Activated naive CD4-positive, alpha-beta T cell treated with anti-CD3 and anti-CD28 coated beads, Interleukin-2, amount 50 U/mL, for 72 hours (primary cell): ENCODE measurements at regions not wholly inside any gene's neighbourhood (a gene's known extent, or its start where the extent isn't known, plus 50 kb on each side); places are given as distances from the start of the nearest gene placed in this dataset.
"Not testable (repeated sequence)": the region's sequence is repeated elsewhere in the genome, so short reads cannot be mapped to it uniquely, and the experiment has no call there.

ENCODE experiments used
- ATAC-seq, 2 donors: fragments of 150-1000 bp; cut with Tn5 transposase; 2 replicates each; pipeline ENCODE4 v1.10.0; 2021; ENCODE audit warnings: mild to moderate bottlenecking in 2 of 2, moderate library complexity in 2 of 2
- DNase-seq, 2 donors: peaks; one replicate each; pipeline ENCODE4 v3.0.0; 2021 to 2022; ENCODE audit warnings: low spot score in 2 of 2
- H3K27ac Mint-ChIP-seq, 2 donors: one replicate each; pipeline ENCODE4 v1.8.0; 2022; ENCODE audit warnings: mild to moderate bottlenecking in 2 of 2, mixed read lengths in 2 of 2
- H3K36me3 Mint-ChIP-seq, 2 donors: one replicate each; pipeline ENCODE4 v1.8.0; 2022; ENCODE audit warnings: mixed read lengths in 2 of 2
- H3K9me3 Mint-ChIP-seq, 2 donors: one replicate each; pipeline ENCODE4 v1.8.0; 2022; ENCODE audit warnings: mixed read lengths in 2 of 2

GRCh38 chr4:145285928-145286327, 105.5 kb upstream of the OTUD4 start:
- ATAC-seq = no peak
- H3K9me3 Mint-ChIP-seq = no peaks in the 10 kb centered on the region
- H3K36me3 Mint-ChIP-seq = no peaks in the 10 kb centered on the region
- no peak overlapping the region for H3K27ac Mint-ChIP-seq
- DNase-seq = no peak

- DNase-seq = no peak
- no peaks in the 10 kb centered on the region for H3K36me3 Mint-ChIP-seq
- no peak overlapping the region for H3K27ac Mint-ChIP-seq
- no peaks in the 10 kb centered on the region for H3K9me3 Mint-ChIP-seq
- no peak for ATAC-seq
Measured at GRCh38 chr4:145283909-145284308, 103.5 kb upstream of the OTUD4 start.

DNA sequence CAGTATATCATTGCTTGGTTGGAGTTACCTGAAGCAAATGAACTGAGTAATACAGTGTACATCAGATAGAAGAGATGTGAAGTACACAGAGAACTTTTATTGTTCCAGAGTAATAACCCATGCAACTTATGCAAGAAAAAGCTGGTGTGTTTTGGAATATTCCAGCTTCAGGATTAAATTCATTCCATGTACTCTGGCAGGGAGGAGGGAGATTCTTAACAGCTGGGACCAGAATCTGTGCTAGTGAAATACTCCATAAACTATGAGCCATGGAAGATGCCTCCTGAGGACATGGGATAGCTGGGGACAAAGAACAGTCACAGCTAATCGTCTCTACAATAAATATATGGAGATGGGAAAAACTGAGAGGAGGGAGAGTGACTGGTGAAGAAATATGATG, 101.6 kb upstream of the OTUD4 start:
- no peak overlapping the region for H3K27ac Mint-ChIP-seq
- ATAC-seq = no peak

DNA sequence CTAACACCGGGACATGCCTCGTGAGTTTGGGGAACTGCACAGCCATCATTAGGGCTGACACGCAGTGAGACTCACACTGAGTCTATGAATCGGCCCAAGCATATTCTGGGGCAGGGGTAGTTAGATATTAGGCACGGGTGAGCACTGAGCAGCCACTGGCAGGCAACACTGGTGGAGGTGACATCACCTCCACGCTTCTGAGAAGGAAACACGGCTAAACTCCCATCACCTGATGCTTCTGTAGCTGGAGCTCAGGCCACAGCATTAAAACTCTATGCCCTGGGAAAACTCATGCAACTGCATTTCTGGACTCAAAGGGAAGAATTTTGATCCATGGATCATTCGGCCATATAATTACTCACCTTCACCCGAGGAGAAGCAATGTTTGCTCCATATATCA, 100.8 kb upstream of the OTUD4 start:
- Mint-ChIP-seq H3K36me3 (no peaks in the 10 kb centered on the region), H3K9me3 (no peaks in the 10 kb centered on the region), H3K27ac (no peak overlapping the region)
- DNase-seq = no peak
- no peak for ATAC-seq

More for the DNA sequence above, 101.6 kb upstream of the OTUD4 start:
- Mint-ChIP-seq H3K9me3 (no peaks in the 10 kb centered on the region), H3K36me3 (no peaks in the 10 kb centered on the region)
- DNase-seq = no peak

- Mint-ChIP-seq H3K36me3 (no peaks in the 10 kb centered on the region), H3K9me3 (no peaks in the 10 kb centered on the region), H3K27ac (no peak overlapping the region)
- no peak for DNase-seq
- ATAC-seq = no peak
Measured at GRCh38 chr4:145280541-145280940, 100.2 kb upstream of the OTUD4 start.

GRCh38 chr4:145279122-145279960, 99.0 kb upstream of the OTUD4 start:
- Mint-ChIP-seq H3K9me3 (no peaks in the 10 kb centered on the region), H3K27ac (no peak overlapping the region), H3K36me3 (no peaks in the 10 kb centered on the region)
- DNase-seq (no peak), ATAC-seq (no peak)

DNA sequence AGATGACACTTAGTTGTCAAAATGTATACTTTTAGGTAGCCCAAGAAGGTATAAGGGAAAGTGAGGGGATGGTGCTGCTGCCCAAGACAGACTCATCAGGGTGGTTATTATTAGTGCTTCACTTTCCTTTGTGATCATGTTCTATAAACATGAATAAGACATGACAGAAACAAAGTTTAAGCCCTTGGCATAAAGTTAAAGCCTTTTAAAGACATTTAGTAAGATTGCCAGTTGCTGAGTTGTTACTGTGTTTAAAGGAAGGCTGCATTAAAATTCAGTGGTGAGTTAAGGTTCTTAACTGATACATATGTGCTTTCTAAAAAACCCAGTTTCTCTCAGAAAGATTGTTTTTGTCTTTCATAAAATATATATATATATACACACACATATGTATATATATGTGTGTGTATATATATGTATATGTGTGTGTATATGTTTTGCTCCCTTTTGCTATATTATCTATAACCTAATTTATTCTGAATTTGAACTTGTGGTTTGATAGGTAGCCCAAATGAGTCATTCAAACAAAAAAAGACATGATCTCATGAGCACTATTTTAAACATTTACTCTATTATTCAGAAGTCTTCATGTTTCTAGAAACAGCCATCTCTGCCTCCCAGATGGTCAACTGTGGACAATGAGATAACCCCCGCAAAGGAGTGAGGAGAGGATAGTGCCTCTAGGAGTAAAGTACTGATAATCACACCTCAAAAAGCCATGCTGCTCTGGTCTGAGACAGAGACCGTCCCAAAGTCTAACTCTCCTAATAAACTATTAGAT, 98.1 kb upstream of the OTUD4 start:
- Mint-ChIP-seq H3K36me3 (no peaks in the 10 kb centered on the region), H3K27ac (no peak overlapping the region), H3K9me3 (no peaks in the 10 kb centered on the region)
- no peak for ATAC-seq
- no peak for DNase-seq

- Mint-ChIP-seq H3K27ac (no peak overlapping the region), H3K36me3 (no peaks in the 10 kb centered on the region), H3K9me3 (no peaks in the 10 kb centered on the region)
- ATAC-seq (no peak), DNase-seq (no peak)
Measured at GRCh38 chr4:145277011-145277410, 96.6 kb upstream of the OTUD4 start.

DNA sequence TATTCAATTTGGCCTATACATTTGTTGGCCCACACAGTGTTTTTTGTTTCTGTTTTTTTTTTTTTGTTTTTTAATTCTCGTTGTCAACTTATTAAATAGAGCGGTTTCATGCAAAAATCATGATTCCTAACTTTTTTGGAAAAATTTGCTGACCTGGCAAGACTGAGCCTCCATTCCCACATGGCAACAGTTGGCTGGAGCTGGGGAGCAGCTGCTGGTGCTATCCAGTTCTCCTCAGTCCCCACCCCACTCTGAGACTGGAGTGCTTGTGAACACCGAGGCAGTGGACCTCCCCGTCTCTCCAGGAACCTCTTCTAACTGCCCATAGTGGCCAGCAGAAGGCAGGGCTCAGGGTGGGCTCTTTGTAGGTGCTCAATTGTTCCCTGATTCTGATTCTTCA, 95.7 kb upstream of the OTUD4 start:
- Mint-ChIP-seq H3K9me3 (no peaks in the 10 kb centered on the region), H3K27ac (no peak overlapping the region), H3K36me3 (no peaks in the 10 kb centered on the region)
- no peak for DNase-seq
- ATAC-seq = no peak

GRCh38 chr4:145271194-145271593, 90.8 kb upstream of the OTUD4 start:
- no peak for DNase-seq

DNA sequence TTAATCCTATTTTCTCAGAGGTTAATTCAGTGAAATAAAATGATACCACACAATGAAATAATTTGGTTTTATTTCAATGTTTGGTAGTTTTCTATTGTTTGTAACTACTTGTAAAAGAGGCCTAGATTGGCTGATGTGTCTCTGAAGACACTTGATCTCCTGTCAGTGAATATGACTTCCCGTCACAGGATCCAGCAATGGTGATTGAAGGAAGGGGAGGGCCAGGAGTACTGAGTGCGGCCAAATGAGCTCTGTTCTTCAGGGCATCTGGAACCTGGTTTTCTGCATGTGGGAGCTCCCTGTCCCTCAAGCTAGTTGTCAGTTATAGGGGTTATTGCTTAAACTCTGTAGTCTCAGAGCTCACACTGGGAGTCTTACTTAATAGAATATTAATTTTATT, 86.5 kb upstream of the OTUD4 start:
- no peaks in the 10 kb centered on the region for H3K36me3 Mint-ChIP-seq
- DNase-seq (no peak), ATAC-seq (no peak)
- H3K9me3 Mint-ChIP-seq = no peaks in the 10 kb centered on the region
- H3K27ac Mint-ChIP-seq = no peak overlapping the region

More at GRCh38 chr4:145271194-145271593, 90.8 kb upstream of the OTUD4 start:
- Mint-ChIP-seq H3K36me3 (no peaks in the 10 kb centered on the region), H3K27ac (no peak overlapping the region), H3K9me3 (no peaks in the 10 kb centered on the region)
- no peak for ATAC-seq

DNA sequence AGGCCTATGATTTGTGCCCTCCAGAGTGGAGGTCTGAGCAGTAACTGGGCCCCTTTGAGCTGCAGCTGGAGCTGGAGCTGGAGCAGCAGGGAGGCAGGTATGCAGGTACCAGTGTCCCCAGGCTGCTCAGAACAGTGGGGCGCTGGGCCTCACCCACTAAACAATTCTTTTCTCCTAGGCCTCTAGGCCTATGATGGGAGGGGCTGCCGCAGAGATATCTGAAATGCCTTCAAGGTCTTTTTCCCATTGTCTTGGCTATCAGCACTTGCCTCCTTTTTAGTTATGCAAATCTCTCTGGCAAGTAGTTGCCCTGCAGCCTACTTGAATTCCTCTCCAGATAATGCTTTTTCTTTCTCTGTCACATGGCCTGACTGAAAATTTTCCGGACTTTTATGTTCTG, 79.7 kb upstream of the OTUD4 start:
- no peaks in the 10 kb centered on the region for H3K36me3 Mint-ChIP-seq
- DNase-seq = no peak
- ATAC-seq = no peak
- H3K9me3 Mint-ChIP-seq = no peaks in the 10 kb centered on the region
- no peak overlapping the region for H3K27ac Mint-ChIP-seq

DNA sequence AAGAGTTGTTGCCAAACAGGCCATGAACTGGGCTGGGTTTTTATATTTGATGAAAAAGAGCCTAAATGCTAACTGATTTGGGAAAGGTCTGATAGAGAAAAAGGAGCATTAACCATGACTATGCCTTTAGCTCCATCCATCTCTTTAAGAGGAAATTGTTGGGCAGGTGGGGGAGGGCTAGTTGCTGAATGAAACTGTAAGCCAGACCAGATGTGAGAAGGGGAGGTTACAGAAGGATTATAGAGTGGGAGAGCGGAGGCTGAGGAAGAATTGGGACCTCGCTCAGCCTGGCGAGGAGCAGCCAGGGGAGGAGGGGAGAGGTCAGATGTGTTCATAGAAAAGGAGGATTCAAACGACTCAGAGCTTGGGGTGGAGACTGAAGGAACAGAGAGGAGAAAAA, 74.9 kb upstream of the OTUD4 start:
- not testable (repeated sequence) for H3K9me3 Mint-ChIP-seq, H3K27ac Mint-ChIP-seq, DNase-seq, ATAC-seq, H3K36me3 Mint-ChIP-seq

DNA sequence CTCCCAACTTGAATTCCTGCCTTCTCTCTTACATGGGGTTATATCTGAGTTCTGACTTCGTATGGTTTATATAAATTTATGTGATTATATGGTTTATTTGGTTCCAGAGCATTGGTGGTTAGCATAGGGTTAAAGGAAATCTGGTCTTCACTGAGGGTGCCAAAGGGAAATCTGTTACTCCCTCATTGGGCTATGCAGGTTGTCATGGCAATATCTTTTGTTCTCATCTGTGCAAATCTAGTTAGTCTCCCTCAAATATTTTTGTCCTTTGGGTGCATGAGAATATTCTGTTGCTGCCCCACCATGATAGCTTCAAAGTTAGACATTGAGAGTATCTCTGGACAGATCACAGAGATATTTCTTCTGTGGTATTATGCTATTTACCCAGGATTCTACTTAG, 71.8 kb upstream of the OTUD4 start:
- Mint-ChIP-seq H3K9me3 (no peaks in the 10 kb centered on the region), H3K36me3 (no peaks in the 10 kb centered on the region), H3K27ac (no peak overlapping the region)
- no peak for DNase-seq
- no peak for ATAC-seq

DNA sequence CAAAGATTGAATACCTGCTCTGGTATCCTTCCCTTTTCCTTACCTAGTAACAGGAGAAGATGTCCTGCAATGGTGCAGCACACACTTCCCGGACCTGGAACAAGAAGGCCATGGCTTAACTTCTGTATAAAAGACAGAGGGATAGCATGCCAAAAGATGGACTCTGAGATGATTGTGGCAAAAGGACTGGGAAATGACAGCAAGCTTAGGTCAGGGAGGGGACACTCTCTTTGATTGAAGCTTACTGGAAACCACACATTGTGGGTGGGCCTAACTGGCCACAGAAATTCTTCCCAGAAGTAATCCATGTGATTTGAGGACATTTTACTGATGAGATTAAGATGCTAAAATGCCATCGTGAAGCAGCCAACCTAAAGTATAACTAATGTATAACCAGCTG, 71.0 kb upstream of the OTUD4 start:
- H3K27ac Mint-ChIP-seq = no peak overlapping the region
- H3K9me3 Mint-ChIP-seq = no peaks in the 10 kb centered on the region
- DNase-seq = no peak
- ATAC-seq = no peak
- no peaks in the 10 kb centered on the region for H3K36me3 Mint-ChIP-seq

DNA sequence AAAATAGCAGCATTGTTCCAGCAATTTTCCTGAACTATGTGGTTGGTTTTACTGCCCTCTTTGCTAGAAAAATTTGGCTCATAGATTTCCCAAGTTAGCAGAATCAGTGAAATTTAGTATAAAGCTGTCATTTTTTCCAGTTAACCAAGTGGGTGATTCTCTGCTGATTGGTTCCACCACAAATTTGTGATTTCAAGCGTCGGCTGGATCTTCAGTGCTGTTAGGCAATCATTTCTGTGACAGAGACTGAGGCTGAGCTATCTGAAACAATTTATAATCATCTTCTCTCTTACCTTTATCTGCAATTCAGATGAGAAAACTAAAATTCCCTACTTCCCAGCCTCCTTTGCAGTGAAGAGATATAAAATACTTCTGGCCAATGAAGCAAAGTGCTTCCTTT, 68.6 kb upstream of the OTUD4 start:
- ATAC-seq (no peak), DNase-seq (no peak)
- Mint-ChIP-seq H3K36me3 (no peaks in the 10 kb centered on the region), H3K27ac (no peak overlapping the region), H3K9me3 (no peaks in the 10 kb centered on the region)

GRCh38 chr4:145248502-145248901, 68.1 kb upstream of the OTUD4 start:
- Mint-ChIP-seq H3K27ac (no peak overlapping the region), H3K9me3 (no peaks in the 10 kb centered on the region), H3K36me3 (no peaks in the 10 kb centered on the region)
- ATAC-seq = no peak
- DNase-seq = no peak
